HL-60 (cell line): ENCODE measurements at regions not wholly inside any gene's neighbourhood (a gene's known extent, or its start where the extent isn't known, plus 50 kb on each side); places are given as distances from the start of the nearest gene placed in this dataset.

Experiments used
- CTCF ChIP-seq: IDR thresholded peaks from one replicate; pipeline ENCODE4 v1.5.1; 2011; ENCODE audit warnings: low read length, control low read depth, inconsistent platforms; ENCODE audit not compliant: insufficient read depth
- POLR2AphosphoS5 ChIP-seq: IDR thresholded peaks from 2 replicates; pipeline ENCODE4 v1.6.1; 2012; ENCODE audit warnings: low read depth

- TF ChIP-seq POLR2AphosphoS5 (no peak), CTCF (no peak)
Observed at GRCh38 chr11:104238916-104239315, 75.0 kb upstream of the PDGFD start.
